HG03457 (cell line): ENCODE measurements at regions not wholly inside any gene's neighbourhood (a gene's known extent, or its start where the extent isn't known, plus 50 kb on each side); places are given as distances from the start of the nearest gene placed in this dataset.

Experiments used
- ATAC-seq: cut with Tn5 transposase; IDR thresholded peaks from one replicate; pipeline ENCODE4 v1.9.1; 2021; ENCODE audit warnings: moderate number of reproducible peaks; ENCODE audit not compliant: unreplicated experiment

GRCh38 chr3:151935446-151935845, 62.0 kb downstream of the SUCNR1 start:
- no peak for ATAC-seq

- ATAC-seq: no peak
Measured at GRCh38 chr3:151940481-151940880, 67.0 kb downstream of the SUCNR1 start.

- ATAC-seq: no peak
Measured at GRCh38 chr3:151943539-151943938, 70.1 kb downstream of the SUCNR1 start.

GRCh38 chr3:151944356-151944755, 70.9 kb downstream of the SUCNR1 start:
- ATAC-seq: no peak

DNA sequence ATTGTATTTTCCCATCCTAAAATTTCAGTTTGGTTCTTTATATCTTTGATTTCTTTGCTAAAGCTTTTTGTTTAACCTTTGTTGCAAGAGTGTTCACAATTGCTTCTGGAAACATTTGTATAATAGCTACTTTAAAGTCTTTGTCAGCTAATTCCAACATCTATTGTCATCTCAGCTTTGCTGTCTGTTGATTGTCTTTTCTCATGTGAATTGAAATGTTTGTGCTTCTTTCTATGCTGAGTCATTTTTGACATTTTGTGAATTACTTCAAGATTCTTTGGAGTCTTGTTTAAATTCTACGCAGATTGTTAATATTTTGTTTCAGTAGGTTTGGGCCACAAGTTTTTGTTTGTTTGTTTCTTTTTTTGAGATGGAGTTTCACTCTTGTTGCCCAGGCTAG, 73.2 kb downstream of the SUCNR1 start:
- no peak for ATAC-seq

DNA sequence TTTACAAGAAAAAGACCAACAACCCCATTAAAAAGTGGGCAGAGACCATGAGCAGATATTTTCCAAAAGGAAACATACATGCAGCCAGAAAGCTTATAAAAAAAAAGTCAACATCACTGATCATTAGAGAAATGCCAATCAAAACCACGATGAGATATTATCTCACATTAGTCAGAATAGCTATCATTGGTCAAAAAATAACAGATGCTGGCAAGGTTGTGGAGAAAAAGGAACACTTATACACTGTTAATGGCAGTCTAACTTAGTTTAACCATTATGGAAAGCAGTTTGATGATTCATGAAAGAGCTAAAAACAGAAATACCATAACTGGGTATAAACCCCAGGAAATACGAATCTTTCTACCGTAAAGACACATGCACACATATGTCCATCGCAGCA, 76.3 kb downstream of the SUCNR1 start:
- no peak for ATAC-seq

GRCh38 chr3:151955356-151955755, 81.9 kb downstream of the SUCNR1 start:
- ATAC-seq: no peak

DNA sequence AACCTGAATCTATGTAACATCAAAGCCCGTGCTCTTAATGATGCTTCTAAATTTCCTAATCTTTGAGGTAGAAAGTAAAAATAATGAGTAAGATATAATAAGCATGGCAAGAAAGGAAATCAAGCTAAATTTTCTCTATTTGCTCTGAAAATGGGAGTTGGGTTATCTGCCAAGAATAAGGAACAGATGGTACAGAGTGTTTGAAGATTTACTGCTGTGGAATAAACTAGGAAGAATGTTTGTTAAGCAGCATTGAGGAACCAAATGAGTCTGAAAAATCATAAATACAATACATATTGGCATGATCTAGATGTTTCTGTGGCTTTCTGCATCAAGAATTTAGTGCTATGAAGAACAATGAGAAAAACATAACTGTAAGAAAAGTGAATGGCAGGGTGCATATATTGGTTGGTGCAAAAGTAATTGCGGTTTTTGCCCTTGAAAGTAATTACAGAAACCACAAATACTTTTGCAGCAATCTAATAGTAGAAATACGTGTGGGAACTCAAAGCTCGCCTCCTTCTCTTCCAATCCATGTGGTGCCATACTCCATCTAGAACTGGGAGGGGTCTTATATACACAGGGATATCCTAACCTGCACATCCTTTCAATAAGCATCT, 87.6 kb downstream of the SUCNR1 start:
- no peak for ATAC-seq

DNA sequence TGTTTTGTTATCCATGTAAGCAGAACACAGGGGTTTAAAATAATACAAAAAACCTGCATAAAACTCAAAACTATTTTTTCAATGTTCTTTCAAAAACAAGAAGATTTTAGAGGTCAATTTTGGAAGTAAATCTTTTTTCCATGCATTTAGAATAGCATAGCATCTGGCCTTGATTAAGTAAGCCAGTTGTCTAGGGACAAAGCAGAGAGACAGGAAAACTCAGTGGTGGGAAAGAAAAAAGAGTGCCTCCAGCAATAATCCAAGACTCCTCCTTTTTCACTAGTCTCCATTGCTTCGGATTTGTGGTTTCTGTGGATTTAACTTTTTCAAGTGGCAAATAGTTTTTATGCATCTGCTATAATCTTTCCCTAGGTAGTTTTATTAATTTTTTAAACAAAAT, 88.9 kb downstream of the SUCNR1 start:
- no peak for ATAC-seq

DNA sequence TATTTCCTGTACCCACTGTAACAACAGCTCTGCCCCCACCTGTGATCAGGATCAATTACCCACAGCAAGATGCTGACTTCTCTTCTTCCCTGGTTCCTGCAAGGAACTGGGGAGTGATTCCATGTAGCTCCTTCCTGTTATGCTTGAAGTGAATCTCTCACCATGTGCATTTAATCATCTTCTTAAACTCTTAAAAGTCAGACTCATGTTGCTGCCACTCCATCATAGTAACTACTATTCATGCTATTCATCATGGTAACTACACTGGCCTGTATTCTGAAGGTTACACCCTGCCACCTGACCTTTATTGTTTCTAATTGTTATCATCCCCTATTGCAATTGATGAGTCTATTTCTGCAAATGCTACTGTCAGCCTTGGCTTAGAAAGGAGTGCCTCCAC, 89.5 kb downstream of the SUCNR1 start:
- no peak for ATAC-seq

DNA sequence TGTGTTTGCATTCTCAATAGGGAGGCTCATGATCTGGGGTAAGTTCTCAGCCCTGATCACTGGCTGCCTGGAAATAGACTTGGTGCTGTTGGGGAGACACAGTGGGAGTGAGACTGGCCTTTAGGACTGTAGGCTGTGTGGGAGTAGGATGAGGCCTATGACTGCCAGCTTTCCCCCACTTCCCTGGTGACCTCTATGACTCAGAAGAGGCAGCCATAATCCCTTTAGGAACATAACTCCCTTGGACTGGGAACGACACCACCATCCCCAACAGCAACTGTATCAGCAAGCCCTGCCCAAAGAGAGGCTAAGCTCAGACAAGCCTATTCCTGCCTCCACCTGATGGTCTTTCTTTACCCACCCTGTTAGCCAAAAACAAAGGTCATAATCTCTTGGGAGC, 91.3 kb downstream of the SUCNR1 start:
- no peak for ATAC-seq

DNA sequence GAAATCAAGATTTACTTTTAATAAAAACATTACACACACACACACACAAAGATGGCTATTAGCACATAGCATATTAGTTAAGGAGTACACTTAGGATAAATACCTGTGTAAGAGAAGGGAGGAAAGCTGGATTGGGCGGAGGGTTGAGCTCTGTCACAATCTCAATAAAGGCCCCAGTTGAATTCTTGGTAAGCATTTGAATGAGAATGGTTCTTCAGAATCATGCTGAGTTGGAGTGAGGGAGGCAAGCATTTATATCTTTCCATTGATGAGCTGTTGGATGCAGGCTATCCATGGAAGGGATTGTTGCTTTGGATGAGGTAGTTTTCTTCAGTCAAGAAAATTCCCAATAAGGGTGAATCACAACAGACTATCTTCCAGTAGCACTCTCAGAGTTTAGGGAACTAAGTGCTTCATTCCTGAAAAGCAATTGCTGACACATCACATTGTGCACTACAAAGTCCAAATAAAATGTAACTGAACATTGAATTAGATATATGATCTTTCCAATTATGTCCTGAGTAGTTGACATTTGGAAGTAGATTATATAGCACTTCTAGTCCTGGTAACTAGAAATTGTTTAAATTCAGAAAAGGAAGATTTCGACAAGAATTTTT, 95.7 kb downstream of the SUCNR1 start:
- no peak for ATAC-seq

DNA sequence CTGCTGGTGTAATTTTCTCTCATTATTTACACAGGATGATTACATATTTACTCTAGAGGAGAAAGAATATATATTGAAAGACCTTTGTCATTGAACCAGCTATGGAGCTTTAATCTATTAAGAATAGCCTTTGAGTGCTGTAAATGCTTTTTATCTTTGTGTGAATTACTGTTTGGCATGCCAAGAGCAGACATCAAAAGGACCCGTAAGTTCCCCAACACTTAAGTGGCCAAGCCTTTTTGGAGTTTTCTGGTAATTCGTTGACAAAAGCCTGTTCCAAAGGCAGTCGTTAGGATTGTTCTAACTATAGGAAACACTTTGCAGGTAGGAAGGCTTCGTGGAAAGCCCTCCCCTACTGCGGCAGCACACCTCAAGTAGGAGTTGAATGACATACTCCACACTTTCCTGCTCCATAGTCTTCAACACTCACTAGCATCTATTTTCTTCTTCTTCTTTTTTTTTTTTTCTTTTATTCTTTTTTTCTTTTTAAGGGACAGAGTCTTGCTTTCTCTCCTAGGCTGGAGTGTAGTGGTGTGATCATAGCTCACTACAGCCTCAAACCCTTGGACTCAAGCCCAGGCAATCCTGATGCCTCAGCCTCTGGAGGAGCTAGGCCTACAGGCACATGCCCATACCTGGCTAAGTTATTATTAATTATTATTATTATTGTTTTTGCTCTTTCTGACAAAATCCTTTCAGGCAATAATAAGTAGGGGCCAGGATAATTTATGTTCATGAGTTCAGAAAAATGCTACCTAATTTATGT, 98.6 kb downstream of the SUCNR1 start:
- ATAC-seq: no peak

DNA sequence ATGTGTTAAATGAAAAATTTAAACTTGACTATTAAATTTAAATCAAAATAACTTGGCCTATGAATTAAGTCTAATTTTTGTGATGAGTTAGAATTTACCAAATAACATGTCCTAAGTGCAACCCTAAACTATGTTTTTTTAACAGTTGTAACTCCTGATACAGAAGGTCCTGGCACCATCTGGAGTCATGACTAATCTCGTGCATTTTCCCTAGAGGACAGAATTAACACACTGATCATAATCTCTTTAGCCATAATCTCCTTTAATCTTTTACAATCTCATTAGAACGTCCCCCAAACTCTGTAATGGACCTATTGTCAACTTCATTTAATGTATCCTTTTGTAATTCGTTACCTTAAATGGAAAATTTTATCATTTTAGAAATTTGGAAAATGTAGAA, 100.6 kb downstream of the SUCNR1 start:
- ATAC-seq: no peak

DNA sequence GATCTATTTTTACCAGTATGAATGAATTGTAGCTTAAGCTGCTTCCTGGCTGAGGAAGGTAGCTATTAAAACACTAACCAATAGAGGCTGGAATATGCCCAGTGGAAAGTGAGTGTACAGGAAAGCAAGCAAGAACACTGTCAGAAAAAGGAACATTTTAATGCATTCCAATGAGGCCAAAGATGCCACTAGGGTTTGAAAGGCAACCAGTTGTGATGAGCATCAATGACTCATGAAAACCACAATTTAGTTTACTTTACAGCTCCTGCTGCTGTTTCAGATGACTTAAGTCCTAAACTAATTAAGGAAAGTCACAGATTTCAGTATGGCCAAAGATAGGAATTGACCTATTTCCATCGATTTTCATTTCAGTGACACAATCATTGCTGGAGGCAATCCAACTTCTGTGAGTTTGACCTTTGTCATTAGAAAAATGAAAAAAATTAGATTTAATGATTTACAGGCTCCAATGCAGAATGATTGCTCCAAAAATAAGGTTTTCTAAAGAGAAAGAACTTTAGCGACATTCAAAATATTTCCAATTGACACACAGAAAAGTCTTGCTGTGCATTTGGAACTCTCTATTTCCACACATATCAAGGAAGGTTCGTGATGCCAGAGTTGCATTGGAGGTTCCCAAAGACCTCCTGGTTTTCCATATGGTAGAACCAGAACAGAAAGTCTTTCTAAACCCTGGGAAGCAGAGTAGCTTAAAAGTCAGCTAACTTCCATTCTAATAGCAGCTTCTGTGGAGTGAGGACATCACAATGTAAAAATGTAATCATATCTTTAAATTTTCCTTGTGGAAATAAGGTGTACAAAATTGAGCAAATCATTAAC, 103.0 kb downstream of the SUCNR1 start:
- no peak for ATAC-seq

DNA sequence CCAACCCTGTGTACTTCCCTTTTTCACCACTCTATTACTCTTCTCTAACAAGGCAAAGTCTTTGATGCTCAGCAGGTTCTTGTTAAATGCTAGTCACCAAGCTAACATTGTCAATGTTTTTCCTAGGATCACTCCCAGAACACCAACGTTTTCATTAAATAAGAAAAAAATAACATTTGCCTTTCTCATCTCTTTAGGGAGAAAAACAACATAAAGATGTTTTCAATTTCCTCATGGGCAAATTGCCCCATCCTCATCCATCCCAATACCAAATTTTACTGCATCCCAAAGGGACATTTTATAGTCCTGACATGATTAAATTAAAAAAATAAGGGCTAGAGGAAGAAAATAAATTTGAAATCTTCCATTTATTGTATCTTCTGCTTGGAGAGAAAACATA, 106.5 kb downstream of the SUCNR1 start:
- no peak for ATAC-seq

- no peak for ATAC-seq
Measured at GRCh38 chr3:151983538-151983937, 110.1 kb downstream of the SUCNR1 start.

GRCh38 chr3:151985787-151986430, 112.5 kb downstream of the SUCNR1 start:
- ATAC-seq: no peak

GRCh38 chr3:151987893-151988292, 114.5 kb downstream of the SUCNR1 start:
- ATAC-seq: no peak

GRCh38 chr3:151989621-151990020, 116.2 kb downstream of the SUCNR1 start:
- no peak for ATAC-seq
